ENCODE measurements at regions not wholly inside any gene's neighbourhood (a gene's known extent, or its start where the extent isn't known, plus 50 kb on each side); places are given as distances from the start of the nearest gene placed in this dataset.

GRCh38 chr6:11961923-11962322 lies 50.2 kb upstream of the HIVEP1 start:
- H3K9me3 ChIP-seq (ENCODE audit: low read depth, low read length, poor library complexity, severe bottlenecking): no peaks in the 10 kb centered on the region
- H3K4me3 ChIP-seq (ENCODE audit: low read depth, low read length, poor library complexity, severe bottlenecking): no peak overlapping the region
- POLR2A ChIA-PET (ENCODE audit: low non-redundant PET): no interaction called here
- TF ChIP-seq EZH2 (IDR thresholded peaks at IDR 0.05; ENCODE audit: borderline replicate concordance, low read depth, low read length, poor library complexity, severe bottlenecking) (no peak), CTCF (conservative IDR thresholded peaks at IDR 0.05; ENCODE audit: low read depth, low read length) (no peak)
- DNase-seq (ENCODE audit: low spot score): no peak
- H3K27me3 ChIP-seq (replicated peaks; ENCODE audit: insufficient read depth, low read depth, low read length, poor library complexity): no peaks in the 10 kb centered on the region
- H3K27ac ChIP-seq (ENCODE audit: low read depth, low read length, poor library complexity, severe bottlenecking): no peak overlapping the region
- intact Hi-C loops (cut with micrococcal nuclease; ENCODE audit: unreplicated experiment): no loop called here
- BruUV-seq (replicated peaks): no TSS peak
- H3K36me3 ChIP-seq (ENCODE audit: insufficient read depth, low read length, poor library complexity, severe bottlenecking): no peaks in the 10 kb centered on the region
- H3K4me1 ChIP-seq (ENCODE audit: insufficient read depth, low read length, poor library complexity, severe bottlenecking): no peaks in the 10 kb centered on the region
- CTCF ChIA-PET: no interaction called here

GRCh38 chr6:11960909-11961779 lies 51.0 kb upstream of the HIVEP1 start:
- no peaks in the 10 kb centered on the region for H3K36me3 ChIP-seq (ENCODE audit: insufficient read depth, low read length, poor library complexity, severe bottlenecking)
- no peaks in the 10 kb centered on the region for H3K9me3 ChIP-seq (ENCODE audit: low read depth, low read length, poor library complexity, severe bottlenecking)
- H3K4me1 ChIP-seq (ENCODE audit: insufficient read depth, low read length, poor library complexity, severe bottlenecking): no peaks in the 10 kb centered on the region
- ChIA-PET POLR2A (ENCODE audit: low non-redundant PET) (no interaction called here), CTCF (no interaction called here)
- TF ChIP-seq EZH2 (IDR thresholded peaks at IDR 0.05; ENCODE audit: borderline replicate concordance, low read depth, low read length, poor library complexity, severe bottlenecking) (no peak), CTCF (conservative IDR thresholded peaks at IDR 0.05; ENCODE audit: low read depth, low read length) (no peak)
- no peak overlapping the region for H3K27ac ChIP-seq (ENCODE audit: low read depth, low read length, poor library complexity, severe bottlenecking)
- no peaks in the 10 kb centered on the region for H3K27me3 ChIP-seq (replicated peaks; ENCODE audit: insufficient read depth, low read depth, low read length, poor library complexity)
- DNase-seq (ENCODE audit: low spot score): no peak
- intact Hi-C loops (cut with micrococcal nuclease; ENCODE audit: unreplicated experiment): no loop called here
- BruUV-seq (replicated peaks): no TSS peak
- no peak overlapping the region for H3K4me3 ChIP-seq (ENCODE audit: low read depth, low read length, poor library complexity, severe bottlenecking)

GRCh38 chr6:11956781-11957180 lies 55.3 kb upstream of the HIVEP1 start:
- H3K4me1 ChIP-seq (ENCODE audit: insufficient read depth, low read length, poor library complexity, severe bottlenecking): peaks cover 12% of the 10 kb centered on the region
- no peak for DNase-seq (ENCODE audit: low spot score)
- H3K36me3 ChIP-seq (ENCODE audit: insufficient read depth, low read length, poor library complexity, severe bottlenecking): no peaks in the 10 kb centered on the region
- intact Hi-C loops (cut with micrococcal nuclease; ENCODE audit: unreplicated experiment): no loop called here
- no peaks in the 10 kb centered on the region for H3K27me3 ChIP-seq (replicated peaks; ENCODE audit: insufficient read depth, low read depth, low read length, poor library complexity)
- ChIA-PET CTCF (no interaction called here), POLR2A (ENCODE audit: low non-redundant PET) (no interaction called here)
- TF ChIP-seq EZH2 (IDR thresholded peaks at IDR 0.05; ENCODE audit: borderline replicate concordance, low read depth, low read length, poor library complexity, severe bottlenecking): no peak
- TF ChIP-seq CTCF (conservative IDR thresholded peaks at IDR 0.05; ENCODE audit: low read depth, low read length): no peak
- no peaks in the 10 kb centered on the region for H3K9me3 ChIP-seq (ENCODE audit: low read depth, low read length, poor library complexity, severe bottlenecking)
- no TSS peak for BruUV-seq (replicated peaks)
- H3K27ac ChIP-seq (ENCODE audit: low read depth, low read length, poor library complexity, severe bottlenecking): no peak overlapping the region
- H3K4me3 ChIP-seq (ENCODE audit: low read depth, low read length, poor library complexity, severe bottlenecking): no peak overlapping the region
